Nephron (organoid): ENCODE measurements at regions not wholly inside any gene's neighbourhood (a gene's known extent, or its start where the extent isn't known, plus 50 kb on each side); places are given as distances from the start of the nearest gene placed in this dataset.

Source experiments
- H3K27ac Mint-ChIP-seq, 3 experiments: 2 replicates each; pipeline ENCODE4 v1.8.0; 2020; ENCODE audit warnings: mixed read lengths in 3 of 3, mild to moderate bottlenecking in 2 of 3, moderate library complexity in 1 of 3
- H3K27me3 Mint-ChIP-seq: 2 replicates; pipeline ENCODE4 v1.8.0; 2021; ENCODE audit warnings: low read depth, mild to moderate bottlenecking, moderate library complexity, mixed read lengths
- H3K36me3 Mint-ChIP-seq: 2 replicates; pipeline ENCODE4 v1.8.0; 2020; ENCODE audit warnings: low read depth, mixed read lengths
- H3K4me1 Mint-ChIP-seq: 2 replicates; pipeline ENCODE4 v1.8.0; 2020; ENCODE audit warnings: mixed read lengths
- H3K4me3 Mint-ChIP-seq, 3 experiments: 2 replicates each; pipeline ENCODE4 v1.8.0; 2020; ENCODE audit warnings: mild to moderate bottlenecking in 3 of 3, mixed read lengths in 3 of 3, moderate library complexity in 2 of 3
- H3K9me3 Mint-ChIP-seq: 2 replicates; pipeline ENCODE4 v1.8.0; 2020; ENCODE audit warnings: mixed read lengths
- TF ChIP-seq, protein P1 (sequence below), 3 experiments: fragments of 200-600 bp; sonication (generic); IDR thresholded peaks; one replicate each; pipeline ENCODE4 v1.5.0; 2021; ENCODE audit warnings: antibody characterized with exemption in 3 of 3; ENCODE audit not compliant: unreplicated experiment in 3 of 3

DNA sequence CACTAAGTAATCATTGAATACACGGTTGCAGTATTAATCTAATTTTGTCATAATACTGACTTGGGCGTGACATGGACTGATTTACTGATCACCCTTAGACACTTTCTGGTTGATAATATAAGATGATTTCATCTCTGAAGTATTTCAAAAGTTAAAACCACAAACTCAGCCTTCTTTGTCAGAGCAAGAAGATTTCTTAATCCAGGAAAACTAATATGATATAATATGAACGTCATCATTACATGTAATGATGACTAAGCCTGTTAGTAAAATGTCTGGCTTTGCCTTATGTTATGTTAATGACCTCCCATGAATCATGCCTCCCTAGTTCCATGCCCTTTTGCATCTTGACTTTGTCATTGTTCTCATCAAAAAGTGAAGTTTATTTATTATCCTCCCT is 1325.0 kb upstream of the CDH2 start:
- TF ChIP-seq, protein P1, sequence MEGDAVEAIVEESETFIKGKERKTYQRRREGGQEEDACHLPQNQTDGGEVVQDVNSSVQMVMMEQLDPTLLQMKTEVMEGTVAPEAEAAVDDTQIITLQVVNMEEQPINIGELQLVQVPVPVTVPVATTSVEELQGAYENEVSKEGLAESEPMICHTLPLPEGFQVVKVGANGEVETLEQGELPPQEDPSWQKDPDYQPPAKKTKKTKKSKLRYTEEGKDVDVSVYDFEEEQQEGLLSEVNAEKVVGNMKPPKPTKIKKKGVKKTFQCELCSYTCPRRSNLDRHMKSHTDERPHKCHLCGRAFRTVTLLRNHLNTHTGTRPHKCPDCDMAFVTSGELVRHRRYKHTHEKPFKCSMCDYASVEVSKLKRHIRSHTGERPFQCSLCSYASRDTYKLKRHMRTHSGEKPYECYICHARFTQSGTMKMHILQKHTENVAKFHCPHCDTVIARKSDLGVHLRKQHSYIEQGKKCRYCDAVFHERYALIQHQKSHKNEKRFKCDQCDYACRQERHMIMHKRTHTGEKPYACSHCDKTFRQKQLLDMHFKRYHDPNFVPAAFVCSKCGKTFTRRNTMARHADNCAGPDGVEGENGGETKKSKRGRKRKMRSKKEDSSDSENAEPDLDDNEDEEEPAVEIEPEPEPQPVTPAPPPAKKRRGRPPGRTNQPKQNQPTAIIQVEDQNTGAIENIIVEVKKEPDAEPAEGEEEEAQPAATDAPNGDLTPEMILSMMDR (IDR thresholded peaks at IDR 0.05; ENCODE audit: unreplicated experiment in 3 of 3): no peak
- Mint-ChIP-seq H3K9me3 (no peaks in the 10 kb centered on the region), H3K4me1 (no peaks in the 10 kb centered on the region), H3K27me3 (no peaks in the 10 kb centered on the region), H3K36me3 (no peaks in the 10 kb centered on the region), H3K27ac (no peak overlapping the region), H3K4me3 (no peak overlapping the region)

DNA sequence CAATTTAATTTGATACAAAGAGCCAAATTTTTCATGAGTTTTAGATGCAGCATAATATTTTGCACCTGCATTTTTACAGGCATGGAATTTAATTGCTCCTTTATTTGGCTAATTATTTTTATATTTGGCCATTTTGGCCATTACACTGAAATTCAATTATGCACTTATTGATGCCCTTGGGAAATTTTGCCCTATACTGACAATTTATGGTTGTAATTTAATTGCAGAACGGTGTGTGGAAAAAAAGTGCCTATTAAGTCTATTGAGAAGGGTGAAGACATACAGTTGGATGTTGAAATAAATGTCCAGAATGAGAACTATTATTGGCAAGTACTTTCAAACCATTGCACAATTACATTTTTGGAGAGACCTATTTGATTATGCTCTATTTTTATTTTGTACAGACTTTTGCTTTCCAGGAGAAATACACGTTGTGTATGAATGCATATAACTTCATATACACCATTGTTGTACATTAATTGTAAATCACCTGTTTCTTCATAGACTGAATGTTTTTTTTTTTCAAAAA is 1319.3 kb upstream of the CDH2 start:
- H3K27me3 Mint-ChIP-seq: no peaks in the 10 kb centered on the region
- TF ChIP-seq, protein P1 (IDR thresholded peaks at IDR 0.05; ENCODE audit: unreplicated experiment in 3 of 3): no peak
- H3K4me3 Mint-ChIP-seq: no peak overlapping the region
- H3K4me1 Mint-ChIP-seq: no peaks in the 10 kb centered on the region
- H3K27ac Mint-ChIP-seq: no peak overlapping the region
- no peaks in the 10 kb centered on the region for H3K36me3 Mint-ChIP-seq
- no peaks in the 10 kb centered on the region for H3K9me3 Mint-ChIP-seq

DNA sequence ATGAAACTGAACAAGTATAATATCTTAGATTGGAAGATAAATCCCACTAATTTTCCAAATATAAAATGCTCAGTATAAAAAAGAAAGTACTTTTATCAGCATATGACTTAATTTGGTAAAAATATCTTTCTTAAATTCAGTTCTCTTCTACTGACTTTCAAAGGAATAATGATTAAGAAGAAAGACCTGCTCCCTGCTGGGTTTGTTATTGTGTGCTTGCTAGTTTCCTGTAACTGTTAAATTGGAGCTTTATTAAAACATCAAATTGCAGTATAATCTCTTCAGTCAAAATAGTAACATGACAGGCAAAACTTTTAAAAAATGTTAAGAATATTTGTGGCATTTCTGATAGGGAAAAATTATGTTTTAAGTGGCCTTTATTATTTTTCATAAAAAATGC is 1317.4 kb upstream of the CDH2 start:
- TF ChIP-seq, protein P1 (IDR thresholded peaks at IDR 0.05; ENCODE audit: unreplicated experiment in 3 of 3): no peak
- Mint-ChIP-seq H3K27ac (no peak overlapping the region), H3K4me1 (no peaks in the 10 kb centered on the region), H3K36me3 (no peaks in the 10 kb centered on the region), H3K27me3 (no peaks in the 10 kb centered on the region), H3K4me3 (no peak overlapping the region), H3K9me3 (no peaks in the 10 kb centered on the region)

DNA sequence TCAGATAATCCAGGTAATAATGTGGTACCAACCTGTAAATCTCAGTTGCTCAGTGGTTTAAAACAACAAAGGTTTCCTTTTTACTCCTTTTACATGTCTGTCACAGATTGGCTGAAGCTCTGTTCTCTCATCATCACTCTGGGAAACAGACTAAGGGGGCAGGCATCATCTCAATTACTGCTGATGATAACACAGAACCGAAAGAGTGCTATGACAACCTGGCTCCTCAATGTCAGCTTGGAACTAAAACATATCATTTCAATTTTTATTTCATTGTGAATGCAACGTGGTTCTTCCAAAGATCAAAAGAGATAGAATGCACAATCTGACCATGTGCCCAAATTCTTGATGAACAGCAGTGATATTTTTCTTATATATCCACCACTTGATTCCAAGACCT is 1315.0 kb upstream of the CDH2 start:
- no peaks in the 10 kb centered on the region for H3K27me3 Mint-ChIP-seq
- TF ChIP-seq, protein P1 (IDR thresholded peaks at IDR 0.05; ENCODE audit: unreplicated experiment in 3 of 3): no peak
- H3K27ac Mint-ChIP-seq: no peak overlapping the region
- no peak overlapping the region for H3K4me3 Mint-ChIP-seq
- no peaks in the 10 kb centered on the region for H3K4me1 Mint-ChIP-seq
- H3K36me3 Mint-ChIP-seq: no peaks in the 10 kb centered on the region
- H3K9me3 Mint-ChIP-seq: no peaks in the 10 kb centered on the region

DNA sequence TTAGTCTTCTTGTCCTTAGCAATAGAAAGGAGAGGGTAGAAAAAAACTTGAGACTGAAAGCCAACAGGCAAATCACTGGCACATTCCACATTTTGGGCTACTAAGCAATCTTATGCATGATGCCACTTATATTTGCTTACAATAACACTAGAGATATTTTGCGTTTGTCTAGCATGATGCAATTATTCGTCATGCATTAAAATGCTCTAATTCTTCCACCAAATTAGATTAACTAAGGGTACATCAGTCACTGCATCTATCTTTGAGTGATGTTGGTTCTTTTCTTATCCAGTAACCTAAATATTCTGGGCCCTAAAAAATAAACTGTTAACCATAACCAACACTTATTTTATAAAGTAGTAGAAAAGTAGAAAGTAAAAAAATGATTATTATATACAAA is 1311.7 kb upstream of the CDH2 start:
- Mint-ChIP-seq H3K27ac (no peak overlapping the region), H3K27me3 (no peaks in the 10 kb centered on the region), H3K36me3 (no peaks in the 10 kb centered on the region), H3K9me3 (no peaks in the 10 kb centered on the region), H3K4me1 (no peaks in the 10 kb centered on the region), H3K4me3 (no peak overlapping the region)
- TF ChIP-seq, protein P1 (IDR thresholded peaks at IDR 0.05; ENCODE audit: unreplicated experiment in 3 of 3): no peak

DNA sequence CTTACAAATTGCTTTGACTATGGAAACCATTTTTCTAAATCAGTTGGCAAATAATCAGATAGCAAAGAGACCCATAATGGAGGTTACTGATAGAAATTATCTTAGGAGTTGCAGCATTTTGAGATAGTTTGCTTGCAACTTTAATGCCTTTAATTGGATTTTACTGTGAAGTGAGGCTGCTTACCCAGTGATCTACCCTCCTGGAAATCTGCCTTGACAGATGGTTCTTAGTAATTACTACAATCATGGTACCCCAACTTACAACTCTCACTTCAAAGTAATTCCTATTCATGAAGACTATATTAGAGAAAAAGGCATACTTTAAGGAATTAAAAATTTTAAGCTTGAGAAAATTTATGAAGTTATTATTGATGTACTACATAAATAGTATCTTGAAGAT is 1288.6 kb upstream of the CDH2 start:
- TF ChIP-seq, protein P1 (IDR thresholded peaks at IDR 0.05; ENCODE audit: unreplicated experiment in 3 of 3): no peak

More for the DNA sequence above, 1288.6 kb upstream of the CDH2 start:
- H3K9me3 Mint-ChIP-seq: no peaks in the 10 kb centered on the region
- H3K36me3 Mint-ChIP-seq: no peaks in the 10 kb centered on the region
- H3K4me3 Mint-ChIP-seq: no peak overlapping the region
- no peaks in the 10 kb centered on the region for H3K27me3 Mint-ChIP-seq
- no peaks in the 10 kb centered on the region for H3K4me1 Mint-ChIP-seq
- no peak overlapping the region for H3K27ac Mint-ChIP-seq
